Upper lobe of right lung (tissue), 1 donor: ENCODE measurements at regions not wholly inside any gene's neighbourhood (a gene's known extent, or its start where the extent isn't known, plus 50 kb on each side); places are given as distances from the start of the nearest gene placed in this dataset.

Experiments used
- ATAC-seq: fragments of 200-7000 bp; cut with Tn5 transposase; one replicate; pipeline ENCODE4 v1.9.1; 2020; ENCODE audit warnings: mild to moderate bottlenecking, moderate library complexity
- DNase-seq: peaks from one replicate; pipeline ENCODE4 v3.0.0-alpha.2; 2020
- H3K27ac ChIP-seq: fragments of 200-600 bp; one replicate; pipeline ENCODE4 v1.8.0; 2022
- H3K27me3 ChIP-seq: fragments of 200-600 bp; one replicate; pipeline ENCODE4 v1.8.0; 2022; ENCODE audit warnings: mild to moderate bottlenecking
- H3K36me3 ChIP-seq: fragments of 200-600 bp; one replicate; pipeline ENCODE4 v1.8.0; 2022
- H3K4me1 ChIP-seq: fragments of 200-600 bp; one replicate; pipeline ENCODE4 v1.8.0; 2022
- H3K4me3 ChIP-seq: fragments of 200-600 bp; one replicate; pipeline ENCODE4 v1.8.0; 2022; ENCODE audit warnings: mild to moderate bottlenecking
- H3K9me3 ChIP-seq: fragments of 200-600 bp; one replicate; pipeline ENCODE4 v1.8.0; 2022
- intact Hi-C: fragments of 100-400 bp; cut with DNase I; formaldehyde crosslinking; loops from one replicate; pipeline ENCODE4 v1.11.0; 2022
- TF ChIP-seq, protein P1 (sequence below): fragments of 200-600 bp; IDR thresholded peaks from one replicate; pipeline ENCODE4 v1.8.0; 2022; ENCODE audit warnings: antibody characterized with exemption
- donor health status: DM: no; HTN: yes; CAD: no; lungs with severe emphysema.

DNA sequence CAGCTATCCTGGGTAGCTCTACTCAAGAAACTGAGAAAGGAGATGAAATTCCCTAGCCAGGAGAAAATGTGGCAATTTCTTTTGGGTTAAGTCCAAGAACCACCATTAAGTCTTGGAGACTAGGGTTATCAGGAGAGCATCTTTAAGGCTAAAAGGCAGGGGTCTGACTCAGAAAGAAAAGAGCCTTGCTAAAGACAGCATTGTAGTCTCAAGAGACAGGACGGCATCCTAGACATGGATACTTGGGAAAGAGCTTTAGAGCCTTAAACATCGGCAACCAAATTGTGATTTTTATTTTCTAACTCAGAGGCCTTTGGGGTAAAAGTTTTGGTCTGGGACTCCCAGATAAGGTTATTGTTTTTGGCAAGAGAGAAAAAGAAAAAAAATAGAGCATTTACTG lies 83.1 kb downstream of the FAS start:
- ATAC-seq = no peak
- DNase-seq = no peak
- TF ChIP-seq, protein P1, sequence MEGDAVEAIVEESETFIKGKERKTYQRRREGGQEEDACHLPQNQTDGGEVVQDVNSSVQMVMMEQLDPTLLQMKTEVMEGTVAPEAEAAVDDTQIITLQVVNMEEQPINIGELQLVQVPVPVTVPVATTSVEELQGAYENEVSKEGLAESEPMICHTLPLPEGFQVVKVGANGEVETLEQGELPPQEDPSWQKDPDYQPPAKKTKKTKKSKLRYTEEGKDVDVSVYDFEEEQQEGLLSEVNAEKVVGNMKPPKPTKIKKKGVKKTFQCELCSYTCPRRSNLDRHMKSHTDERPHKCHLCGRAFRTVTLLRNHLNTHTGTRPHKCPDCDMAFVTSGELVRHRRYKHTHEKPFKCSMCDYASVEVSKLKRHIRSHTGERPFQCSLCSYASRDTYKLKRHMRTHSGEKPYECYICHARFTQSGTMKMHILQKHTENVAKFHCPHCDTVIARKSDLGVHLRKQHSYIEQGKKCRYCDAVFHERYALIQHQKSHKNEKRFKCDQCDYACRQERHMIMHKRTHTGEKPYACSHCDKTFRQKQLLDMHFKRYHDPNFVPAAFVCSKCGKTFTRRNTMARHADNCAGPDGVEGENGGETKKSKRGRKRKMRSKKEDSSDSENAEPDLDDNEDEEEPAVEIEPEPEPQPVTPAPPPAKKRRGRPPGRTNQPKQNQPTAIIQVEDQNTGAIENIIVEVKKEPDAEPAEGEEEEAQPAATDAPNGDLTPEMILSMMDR = no peak
- no peaks in the 10 kb centered on the region for H3K27me3 ChIP-seq
- no peak overlapping the region for H3K27ac ChIP-seq
- intact Hi-C loops = no loop called here
- no peaks in the 10 kb centered on the region for H3K36me3 ChIP-seq
- no peak overlapping the region for H3K4me3 ChIP-seq
- no peaks in the 10 kb centered on the region for H3K4me1 ChIP-seq
- no peaks in the 10 kb centered on the region for H3K9me3 ChIP-seq

DNA sequence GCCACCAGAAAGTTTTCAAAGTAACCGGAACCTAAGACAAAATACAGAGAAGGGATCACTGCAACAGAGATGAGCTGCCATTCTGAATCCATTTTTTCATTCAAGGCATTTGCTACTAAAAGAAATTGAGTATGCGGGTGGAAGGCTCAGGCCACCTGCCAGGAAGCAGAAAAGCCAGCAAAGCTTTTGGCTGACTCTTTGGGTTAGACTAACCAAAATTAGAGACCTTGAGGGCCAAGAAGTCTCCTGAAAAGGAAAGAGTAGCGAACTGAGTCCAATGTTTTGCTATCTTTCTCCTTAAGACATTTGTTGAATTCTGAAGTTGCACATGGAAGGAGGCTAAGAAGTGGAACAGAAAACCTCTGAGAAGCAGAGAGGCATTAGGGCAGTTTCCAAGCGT lies 79.0 kb downstream of the FAS start:
- H3K4me1 ChIP-seq = peaks cover 2% of the 10 kb centered on the region
- no peak overlapping the region for H3K27ac ChIP-seq
- no peaks in the 10 kb centered on the region for H3K27me3 ChIP-seq
- no peak for ATAC-seq
- DNase-seq = no peak
- no peaks in the 10 kb centered on the region for H3K9me3 ChIP-seq
- no peaks in the 10 kb centered on the region for H3K36me3 ChIP-seq
- TF ChIP-seq, protein P1 = no peak
- H3K4me3 ChIP-seq = no peak overlapping the region
- intact Hi-C loops = no loop called here
